Gastrocnemius medialis (tissue), 4 donors: ENCODE measurements at regions not wholly inside any gene's neighbourhood (a gene's known extent, or its start where the extent isn't known, plus 50 kb on each side); places are given as distances from the start of the nearest gene placed in this dataset.
"Not testable (repeated sequence)": the region's sequence is repeated elsewhere in the genome, so short reads cannot be mapped to it uniquely, and the experiment has no call there.

Source experiments
- ATAC-seq, 2 donors: fragments of 150-250 bp; one replicate each; pipeline ENCODE4 v1.9.1; 2016
- DNase-seq, 2 donors: peaks; one replicate each; pipeline ENCODE4 v3.0.0-alpha.2; 2019
- H3K27ac ChIP-seq, 4 donors: fragments of 200-600 bp; sonication (generic); 1 replicate in 1 of 4; 2 replicates in 3 of 4; pipeline ENCODE4 v1.5.1; 2016 to 2018; ENCODE audit warnings: mild to moderate bottlenecking in 2 of 4, moderate library complexity in 1 of 4
- H3K27me3 ChIP-seq, 3 donors: fragments of 200-600 bp; sonication (generic) in 2 of 3; 1 replicate in 1 of 3; 2 replicates in 2 of 3; pipeline versions ENCODE4 v1.5.1 to v1.6.0; 2016 to 2019; ENCODE audit warnings: mild to moderate bottlenecking in 1 of 3, moderate library complexity in 1 of 3
- H3K36me3 ChIP-seq, 2 donors: fragments of 200-600 bp; sonication (generic) in 1 of 2; one replicate each; pipeline ENCODE4 v1.5.1; 2017 to 2018
- H3K4me1 ChIP-seq, 2 donors: fragments of 200-600 bp; sonication (generic) in 1 of 2; one replicate each; pipeline ENCODE4 v1.5.1; 2016 to 2017; ENCODE audit warnings: mild to moderate bottlenecking in 2 of 2
- H3K4me3 ChIP-seq, 4 donors: fragments of 200-600 bp; sonication (generic) in 3 of 4; 1 replicate in 1 of 4; 2 replicates in 3 of 4; pipeline ENCODE4 v1.5.1; 2016 to 2019; ENCODE audit warnings: mild to moderate bottlenecking in 2 of 4
- H3K9me3 ChIP-seq, 3 donors: fragments of 200-600 bp; sonication (generic) in 2 of 3; 1 replicate in 1 of 3; 2 replicates in 2 of 3; pipeline ENCODE4 v1.5.1; 2016 to 2019
- CTCF ChIP-seq, 5 experiments: fragments of 450-650 bp in 3 of 5; fragments of 200-600 bp in 2 of 5; sonication (generic) in 2 of 5; IDR thresholded peaks in 4 of 5; conservative IDR thresholded peaks in 1 of 5; 1 replicate in 4 of 5; 2 replicates in 1 of 5; pipeline ENCODE4 v1.5.1; 2016 to 2019; ENCODE audit warnings: antibody characterized with exemption in 5 of 5, mild to moderate bottlenecking in 3 of 5, moderate library complexity in 3 of 5
- POLR2A ChIP-seq, 2 donors: fragments of 450-650 bp; IDR thresholded peaks; one replicate each; pipeline ENCODE4 v1.6.1; 2017; ENCODE audit warnings: antibody characterized with exemption in 2 of 2, mild to moderate bottlenecking in 2 of 2, moderate library complexity in 2 of 2
- in situ Hi-C, 4 donors: fragments of 200-750 bp; cut with MboI; loops; one replicate each; pipeline versions ENCODE4 v1.15.0 to v1.8.0; 2017; ENCODE audit warnings: low sequenced_read_pairs in 4 of 4
- intact Hi-C: fragments of 100-400 bp; cut with DNase I; formaldehyde crosslinking; loops from one replicate; pipeline ENCODE4 v1.15.1; 2023; ENCODE audit warnings: low total_unique reads

- no peak for TF ChIP-seq CTCF (IDR thresholded peaks at IDR 0.05 in 4 of 5, conservative IDR thresholded peaks at IDR 0.05 in 1 of 5)
- TF ChIP-seq POLR2A (IDR thresholded peaks at IDR 0.05): no peak
- H3K27me3 ChIP-seq: no peaks in the 10 kb centered on the region
- H3K27ac ChIP-seq: no peak overlapping the region
- in situ Hi-C loops (loop anchor here in 1 of 4 donors (25.0 kb wide), 1 partner anchor 880 kb away; no protein-coding TSS in a partner anchor), intact Hi-C loops (no loop called here)
- H3K4me1 ChIP-seq: no peaks in the 10 kb centered on the region
- H3K9me3 ChIP-seq: no peaks in the 10 kb centered on the region
- DNase-seq (no peak), ATAC-seq (no peak)
- no peaks in the 10 kb centered on the region for H3K36me3 ChIP-seq
- H3K4me3 ChIP-seq: no peak overlapping the region
These were observed 353.2 kb downstream of the PRR16 start for GRCh38 chr5:120817044-120817985.

- in situ Hi-C loops: loop anchor here in 1 of 4 donors (25.0 kb wide), 1 partner anchor 881 kb away; no protein-coding TSS in a partner anchor
- intact Hi-C loops: no loop called here
These were observed 354.0 kb downstream of the PRR16 start for GRCh38 chr5:120818128-120818527.

GRCh38 chr5:120823328-120823727 is 359.2 kb downstream of the PRR16 start:
- in situ Hi-C loops (loop anchor here in 1 of 4 donors (25.0 kb wide), 1 partner anchor 886 kb away; no protein-coding TSS in a partner anchor), intact Hi-C loops (no loop called here)
- no peaks in the 10 kb centered on the region for H3K36me3 ChIP-seq
- H3K27ac ChIP-seq: no peak overlapping the region
- TF ChIP-seq POLR2A (IDR thresholded peaks at IDR 0.05) (no peak), CTCF (IDR thresholded peaks at IDR 0.05 in 4 of 5, conservative IDR thresholded peaks at IDR 0.05 in 1 of 5) (no peak)
- ATAC-seq (no peak), DNase-seq (no peak)
- no peaks in the 10 kb centered on the region for H3K9me3 ChIP-seq
- no peaks in the 10 kb centered on the region for H3K27me3 ChIP-seq
- H3K4me1 ChIP-seq: no peaks in the 10 kb centered on the region
- no peak overlapping the region for H3K4me3 ChIP-seq

More at GRCh38 chr5:120818128-120818527, 354.0 kb downstream of the PRR16 start:
- H3K4me3 ChIP-seq: no peak overlapping the region
- H3K9me3 ChIP-seq: no peaks in the 10 kb centered on the region
- no peak overlapping the region for H3K27ac ChIP-seq
- no peak for ATAC-seq
- H3K27me3 ChIP-seq: no peaks in the 10 kb centered on the region
- H3K4me1 ChIP-seq: no peaks in the 10 kb centered on the region
- H3K36me3 ChIP-seq: no peaks in the 10 kb centered on the region
- DNase-seq: no peak
- TF ChIP-seq CTCF (IDR thresholded peaks at IDR 0.05 in 4 of 5, conservative IDR thresholded peaks at IDR 0.05 in 1 of 5) (no peak), POLR2A (IDR thresholded peaks at IDR 0.05) (no peak)

- H3K4me3 ChIP-seq, H3K4me1 ChIP-seq, DNase-seq, in situ Hi-C loops, ATAC-seq, intact Hi-C loops, H3K27me3 ChIP-seq, H3K36me3 ChIP-seq, H3K9me3 ChIP-seq, H3K27ac ChIP-seq: not testable (repeated sequence)
These were observed 367.5 kb downstream of the PRR16 start for GRCh38 chr5:120831646-120832045.

- intact Hi-C loops (no loop called here), in situ Hi-C loops (no loop called here)
- ATAC-seq (no peak), DNase-seq (no peak)
- Histone ChIP-seq H3K4me1 (no peaks in the 10 kb centered on the region), H3K27ac (no peak overlapping the region), H3K4me3 (no peak overlapping the region), H3K36me3 (no peaks in the 10 kb centered on the region), H3K27me3 (no peaks in the 10 kb centered on the region), H3K9me3 (no peaks in the 10 kb centered on the region)
- no peak for TF ChIP-seq POLR2A (IDR thresholded peaks at IDR 0.05)
- TF ChIP-seq CTCF (IDR thresholded peaks at IDR 0.05 in 4 of 5, conservative IDR thresholded peaks at IDR 0.05 in 1 of 5): no peak
These were observed 377.7 kb downstream of the PRR16 start for GRCh38 chr5:120841830-120842229.
